ENCODE measurements at regions not wholly inside any gene's neighbourhood (a gene's known extent, or its start where the extent isn't known, plus 50 kb on each side); places are given as distances from the start of the nearest gene placed in this dataset.

DNA sequence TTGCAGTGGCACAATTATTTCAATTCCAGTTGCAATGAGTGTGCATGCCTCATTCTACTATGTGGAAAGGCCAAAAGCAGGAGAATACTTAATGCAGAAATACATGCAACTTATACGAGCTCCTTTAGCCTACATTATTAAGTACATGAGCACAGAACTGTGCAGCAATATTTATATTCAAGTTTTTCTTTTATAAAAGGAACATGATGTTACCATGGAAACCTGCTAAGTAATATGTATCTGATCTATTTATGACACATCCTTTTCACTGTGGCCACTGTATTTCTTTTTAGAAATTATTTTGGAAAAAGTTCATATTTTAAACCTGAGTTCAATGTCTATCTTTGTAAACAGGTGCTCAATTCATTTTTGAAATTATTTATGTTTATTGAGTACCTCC is 88.9 kb downstream of the ELAPOR2 start:
- TF ChIP-seq, protein P1, sequence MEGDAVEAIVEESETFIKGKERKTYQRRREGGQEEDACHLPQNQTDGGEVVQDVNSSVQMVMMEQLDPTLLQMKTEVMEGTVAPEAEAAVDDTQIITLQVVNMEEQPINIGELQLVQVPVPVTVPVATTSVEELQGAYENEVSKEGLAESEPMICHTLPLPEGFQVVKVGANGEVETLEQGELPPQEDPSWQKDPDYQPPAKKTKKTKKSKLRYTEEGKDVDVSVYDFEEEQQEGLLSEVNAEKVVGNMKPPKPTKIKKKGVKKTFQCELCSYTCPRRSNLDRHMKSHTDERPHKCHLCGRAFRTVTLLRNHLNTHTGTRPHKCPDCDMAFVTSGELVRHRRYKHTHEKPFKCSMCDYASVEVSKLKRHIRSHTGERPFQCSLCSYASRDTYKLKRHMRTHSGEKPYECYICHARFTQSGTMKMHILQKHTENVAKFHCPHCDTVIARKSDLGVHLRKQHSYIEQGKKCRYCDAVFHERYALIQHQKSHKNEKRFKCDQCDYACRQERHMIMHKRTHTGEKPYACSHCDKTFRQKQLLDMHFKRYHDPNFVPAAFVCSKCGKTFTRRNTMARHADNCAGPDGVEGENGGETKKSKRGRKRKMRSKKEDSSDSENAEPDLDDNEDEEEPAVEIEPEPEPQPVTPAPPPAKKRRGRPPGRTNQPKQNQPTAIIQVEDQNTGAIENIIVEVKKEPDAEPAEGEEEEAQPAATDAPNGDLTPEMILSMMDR (conservative IDR thresholded peaks at IDR 0.05; ENCODE audit: low read length), result no peak
- TF ChIP-seq EZH2phosphoT487 (IDR thresholded peaks at IDR 0.05; ENCODE audit: borderline replicate concordance), result no peak
